SU-DHL-6 (cell line): ENCODE measurements at regions not wholly inside any gene's neighbourhood (a gene's known extent, or its start where the extent isn't known, plus 50 kb on each side); places are given as distances from the start of the nearest gene placed in this dataset.

ENCODE experiments used
- EZH2phosphoT487 ChIP-seq: fragments of 200-600 bp; sonication (generic), shearing (Covaris generic); conservative IDR thresholded peaks from 2 replicates; pipeline ENCODE4 v1.6.1; 2018; ENCODE audit warnings: mild to moderate bottlenecking, antibody characterized with exemption, low read length, moderate library complexity, mixed read lengths
- TF ChIP-seq, protein P1 (sequence below): fragments of 200-600 bp; sonication (generic); IDR thresholded peaks from one replicate; pipeline ENCODE4 v1.5.1; 2017; ENCODE audit warnings: antibody characterized with exemption, mild to moderate bottlenecking, low read length, moderate library complexity; ENCODE audit not compliant: insufficient read depth, poor library complexity, severe bottlenecking

DNA sequence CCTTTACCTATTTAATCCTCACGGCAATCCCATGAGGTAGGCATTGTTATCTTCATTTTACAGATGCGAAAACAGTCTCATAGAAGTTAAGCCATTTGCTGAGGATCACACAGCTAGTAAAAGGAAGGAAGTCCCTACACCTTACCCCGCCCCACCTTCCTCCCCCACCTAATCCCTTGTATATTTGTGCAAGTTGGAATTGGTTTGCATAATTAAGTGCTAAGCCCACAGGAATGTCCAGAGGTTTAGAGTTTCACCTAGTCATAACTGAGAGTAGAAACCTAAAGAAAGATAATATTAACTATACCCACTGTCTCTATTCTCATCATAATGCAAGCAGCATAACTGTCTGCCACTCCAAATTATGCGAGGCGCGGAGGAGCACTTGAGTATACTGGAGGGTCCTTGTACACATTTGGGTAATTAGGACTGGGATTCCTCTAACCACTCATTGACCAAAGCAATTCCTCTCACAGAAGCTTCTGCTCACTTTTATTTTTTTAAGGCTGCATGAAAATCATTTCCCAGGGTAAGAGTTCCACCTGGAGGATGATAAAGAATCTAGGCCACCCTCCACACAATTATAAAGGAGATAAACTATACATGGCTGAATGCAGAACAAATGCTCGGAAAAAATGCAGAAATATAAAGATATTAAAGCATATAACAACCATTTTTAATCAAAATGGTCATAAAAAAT is 199.9 kb downstream of the FAM181B start:
- TF ChIP-seq, protein P1, sequence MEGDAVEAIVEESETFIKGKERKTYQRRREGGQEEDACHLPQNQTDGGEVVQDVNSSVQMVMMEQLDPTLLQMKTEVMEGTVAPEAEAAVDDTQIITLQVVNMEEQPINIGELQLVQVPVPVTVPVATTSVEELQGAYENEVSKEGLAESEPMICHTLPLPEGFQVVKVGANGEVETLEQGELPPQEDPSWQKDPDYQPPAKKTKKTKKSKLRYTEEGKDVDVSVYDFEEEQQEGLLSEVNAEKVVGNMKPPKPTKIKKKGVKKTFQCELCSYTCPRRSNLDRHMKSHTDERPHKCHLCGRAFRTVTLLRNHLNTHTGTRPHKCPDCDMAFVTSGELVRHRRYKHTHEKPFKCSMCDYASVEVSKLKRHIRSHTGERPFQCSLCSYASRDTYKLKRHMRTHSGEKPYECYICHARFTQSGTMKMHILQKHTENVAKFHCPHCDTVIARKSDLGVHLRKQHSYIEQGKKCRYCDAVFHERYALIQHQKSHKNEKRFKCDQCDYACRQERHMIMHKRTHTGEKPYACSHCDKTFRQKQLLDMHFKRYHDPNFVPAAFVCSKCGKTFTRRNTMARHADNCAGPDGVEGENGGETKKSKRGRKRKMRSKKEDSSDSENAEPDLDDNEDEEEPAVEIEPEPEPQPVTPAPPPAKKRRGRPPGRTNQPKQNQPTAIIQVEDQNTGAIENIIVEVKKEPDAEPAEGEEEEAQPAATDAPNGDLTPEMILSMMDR: no peak
- TF ChIP-seq EZH2phosphoT487: no peak
